GM23248 (cell line): ENCODE measurements at regions not wholly inside any gene's neighbourhood (a gene's known extent, or its start where the extent isn't known, plus 50 kb on each side); places are given as distances from the start of the nearest gene placed in this dataset.

Experiments
- EZH2 ChIP-seq: fragments of 200-600 bp; sonication (generic); IDR thresholded peaks from 2 replicates; pipeline ENCODE4 v1.6.1; 2018; ENCODE audit warnings: antibody characterized with exemption, mild to moderate bottlenecking; ENCODE audit not compliant: insufficient read depth, poor library complexity, severe bottlenecking
- EZH2phosphoT487 ChIP-seq: fragments of 200-600 bp; sonication (generic); IDR thresholded peaks from 2 replicates; pipeline ENCODE4 v1.6.1; 2018; ENCODE audit warnings: antibody characterized with exemption, moderate library complexity, mild to moderate bottlenecking, low read depth; ENCODE audit not compliant: insufficient read depth

GRCh38 chr16:80433623-80434022 is 107.2 kb upstream of the DYNLRB2 start:
- TF ChIP-seq EZH2, result no peak
- TF ChIP-seq EZH2phosphoT487, result no peak
